ENCODE measurements at regions not wholly inside any gene's neighbourhood (a gene's known extent, or its start where the extent isn't known, plus 50 kb on each side); places are given as distances from the start of the nearest gene placed in this dataset.

DNA sequence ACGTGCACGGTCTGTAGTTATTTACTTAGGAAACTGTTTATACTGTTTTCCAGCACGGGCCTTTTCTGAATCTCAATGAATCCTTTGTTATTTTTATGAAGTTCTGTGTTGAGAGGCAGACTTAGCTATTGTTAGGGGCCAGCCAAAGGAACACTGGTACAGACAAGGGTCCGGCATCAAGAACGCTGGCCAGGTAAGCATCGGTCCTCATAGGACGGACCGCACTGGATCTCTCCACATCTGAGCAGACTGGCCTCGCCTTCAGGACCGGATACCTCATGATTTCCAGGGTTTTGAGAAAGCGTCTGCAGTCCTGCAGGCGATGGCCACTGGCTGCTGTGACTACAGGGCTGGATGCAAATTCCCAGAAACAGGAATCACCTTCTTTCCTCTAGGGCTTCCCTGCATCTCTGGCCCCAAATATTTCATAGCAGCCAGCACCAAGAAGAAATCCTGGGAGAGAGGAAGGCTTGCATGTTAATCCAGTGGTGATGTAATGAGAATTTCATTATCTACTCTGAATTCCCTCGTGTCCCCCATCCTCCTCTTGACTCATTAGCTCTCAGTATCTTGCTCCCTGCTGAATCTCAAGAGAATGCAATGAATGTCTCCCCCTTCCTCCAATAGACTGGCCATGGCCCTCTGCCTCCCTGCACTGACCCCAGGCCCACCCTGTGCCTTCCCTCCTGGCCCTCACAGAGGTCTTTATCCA is 325.4 kb upstream of the NPVF start:
- no peak for DNase-seq (ENCODE audit: low read depth in 2 of 2)

DNA sequence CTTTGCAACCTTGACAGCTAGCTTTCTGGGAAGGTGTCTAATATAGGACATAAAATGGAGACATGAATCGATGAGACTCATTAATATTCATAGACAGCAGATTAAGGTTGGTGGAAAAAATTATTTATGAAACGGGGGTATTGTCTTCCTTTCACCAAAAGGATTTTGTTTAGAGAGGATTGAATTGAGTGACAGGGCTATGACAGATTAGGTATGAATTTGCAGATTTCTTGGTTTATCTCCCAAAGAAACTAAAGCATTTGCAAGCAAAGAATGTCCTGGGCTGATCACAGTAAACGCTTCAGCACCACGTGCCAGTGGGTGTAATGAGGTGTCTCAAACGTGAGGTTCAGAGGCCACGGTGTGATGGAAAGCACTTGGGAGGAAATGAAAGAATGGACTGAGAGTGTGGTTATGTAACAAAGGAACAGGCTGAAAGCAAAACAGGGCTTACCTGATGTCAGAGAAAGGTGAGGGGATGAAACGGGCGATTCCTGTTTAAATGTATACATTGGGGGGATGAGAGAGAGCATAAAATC is 329.2 kb upstream of the NPVF start:
- DNase-seq (ENCODE audit: low read depth in 2 of 2): no peak

DNA sequence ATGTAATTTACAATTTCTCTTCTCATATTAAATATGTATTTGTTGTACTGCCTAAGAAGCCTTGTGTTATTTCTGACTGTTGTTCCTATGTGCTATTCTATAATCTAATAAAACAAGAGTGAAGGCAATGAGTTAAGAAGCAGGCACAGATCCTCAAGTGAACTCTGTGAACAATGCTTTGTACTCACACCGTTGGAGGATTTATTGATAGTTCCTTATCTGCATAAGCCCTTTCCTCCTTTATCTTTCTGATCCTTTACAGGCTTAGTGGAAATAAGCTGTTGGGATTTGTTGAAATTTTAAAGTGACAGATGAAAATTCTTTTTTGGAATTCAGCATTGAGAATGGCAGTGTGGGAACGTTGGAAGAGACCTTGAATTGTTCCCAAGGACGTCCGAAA is 329.6 kb upstream of the NPVF start:
- no peak for DNase-seq (ENCODE audit: low read depth in 2 of 2)

DNA sequence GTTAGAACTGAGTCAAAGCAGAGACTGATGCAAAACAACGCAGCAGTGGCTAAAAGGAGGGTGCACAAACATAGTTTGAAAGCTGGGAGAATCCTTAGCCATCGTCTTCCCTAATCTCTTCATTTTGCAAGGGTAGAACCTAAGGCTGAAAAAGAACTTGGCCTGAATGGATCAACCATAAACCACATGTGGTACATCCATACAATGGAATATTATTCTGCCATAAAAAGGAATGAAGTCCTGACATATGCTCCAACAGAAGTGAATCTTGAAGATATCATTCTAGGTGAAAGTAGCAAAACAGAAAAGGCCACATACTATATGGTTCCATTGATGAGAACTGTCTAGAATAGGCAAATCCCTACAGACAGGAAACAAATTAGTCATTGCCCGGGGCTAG is 330.3 kb upstream of the NPVF start:
- no peak for DNase-seq (ENCODE audit: low read depth in 2 of 2)

DNA sequence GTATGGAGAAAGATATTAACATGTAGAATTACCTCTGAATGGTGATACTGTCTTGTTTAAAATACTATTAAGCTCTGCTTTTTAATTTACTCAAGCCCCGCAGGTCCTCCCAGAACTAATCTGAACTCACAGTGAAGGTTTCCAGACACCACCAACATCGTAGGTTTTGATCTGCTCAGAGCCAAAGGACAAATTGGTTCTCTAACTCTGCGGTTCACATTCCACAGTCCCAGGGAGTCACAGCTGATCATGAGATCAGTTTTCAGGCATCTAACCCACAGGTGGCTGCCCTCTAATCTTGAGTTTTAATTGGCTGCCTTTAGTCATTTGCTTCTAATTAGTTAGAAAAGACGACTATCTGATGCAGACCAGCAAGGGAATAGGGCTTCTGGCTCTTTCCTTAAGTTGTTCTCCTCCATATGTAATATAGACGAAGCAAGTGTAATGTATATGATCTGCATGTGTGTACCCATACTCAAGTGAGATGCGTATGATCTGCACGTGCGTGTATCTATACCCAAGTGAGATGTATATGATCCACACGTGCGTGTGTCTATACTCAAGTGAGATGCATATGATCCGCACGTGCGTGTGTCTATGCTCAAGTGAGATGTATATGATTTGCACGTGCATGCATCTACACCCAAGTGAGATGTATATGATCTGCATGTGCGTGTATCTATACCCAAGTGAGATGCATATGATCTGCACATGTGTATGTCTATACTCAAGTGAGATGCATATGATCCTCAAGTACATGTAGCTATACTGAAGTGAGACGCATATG is 331.5 kb upstream of the NPVF start:
- no peak for DNase-seq (ENCODE audit: low read depth in 2 of 2)

DNA sequence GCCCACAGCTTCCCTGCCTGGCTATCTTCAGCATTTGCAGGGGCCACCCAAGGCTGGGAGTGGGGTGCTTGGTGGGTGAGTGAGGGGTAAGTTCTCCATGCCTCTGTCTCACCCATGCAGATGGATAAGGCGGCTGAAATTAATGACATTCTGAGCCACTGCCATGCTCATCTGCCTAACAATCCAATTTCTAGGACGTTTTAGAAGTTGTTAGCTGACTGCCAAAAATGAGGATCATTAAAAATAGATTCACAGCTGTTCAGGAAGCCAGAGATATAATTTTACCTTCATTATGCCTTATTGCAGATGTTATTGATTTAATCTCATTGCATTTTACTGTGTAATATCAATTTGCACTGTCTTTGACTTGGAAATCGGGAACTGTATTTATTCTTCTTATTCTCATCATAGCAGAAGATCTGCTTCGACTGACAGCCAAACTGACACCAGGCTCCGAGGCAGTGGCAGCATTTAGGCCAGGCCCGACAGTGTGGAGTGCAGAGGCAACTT is 334.4 kb upstream of the NPVF start:
- DNase-seq (ENCODE audit: low read depth in 2 of 2): no peak

DNA sequence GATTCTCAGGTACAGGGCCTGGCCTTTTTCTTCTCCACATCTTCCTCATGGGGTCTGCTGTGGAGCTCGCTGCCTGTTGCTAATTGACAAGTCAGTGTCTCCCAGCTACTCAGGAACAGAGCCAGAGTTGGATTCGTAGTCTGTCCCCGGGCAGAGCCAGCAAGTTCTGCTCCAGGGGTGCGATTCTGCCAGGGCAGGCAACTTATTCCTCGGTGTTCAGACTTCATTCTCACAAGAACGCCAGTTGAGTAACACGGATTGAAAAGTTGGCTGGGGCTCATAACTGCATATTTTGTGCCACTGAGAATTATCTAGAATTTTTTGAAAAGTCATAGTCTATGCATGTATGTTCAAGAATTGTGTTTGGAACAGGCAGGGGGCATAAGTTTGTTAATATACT is 336.7 kb upstream of the NPVF start:
- no peak for DNase-seq (ENCODE audit: low read depth in 2 of 2)

DNA sequence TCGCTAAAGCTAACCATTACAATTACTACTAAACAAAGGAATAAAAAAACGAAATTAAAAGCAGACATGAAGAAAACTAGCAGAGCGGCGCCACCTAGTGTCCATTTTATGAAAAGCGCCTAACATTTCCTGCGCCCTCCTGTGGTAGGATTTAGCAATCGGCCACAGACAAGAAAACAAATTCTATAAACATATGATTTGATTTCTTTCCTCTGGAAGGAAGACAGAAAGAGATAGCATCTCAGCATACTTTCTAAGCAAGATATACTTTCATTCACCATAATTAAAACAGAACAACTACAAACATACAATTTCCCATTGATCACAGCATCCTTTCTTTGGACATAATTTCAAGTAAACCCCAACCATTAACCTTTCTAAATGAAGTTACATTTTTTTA is 337.7 kb upstream of the NPVF start:
- peak; percentile 35 to 38 for DNase-seq (ENCODE audit: low read depth in 2 of 2)

DNA sequence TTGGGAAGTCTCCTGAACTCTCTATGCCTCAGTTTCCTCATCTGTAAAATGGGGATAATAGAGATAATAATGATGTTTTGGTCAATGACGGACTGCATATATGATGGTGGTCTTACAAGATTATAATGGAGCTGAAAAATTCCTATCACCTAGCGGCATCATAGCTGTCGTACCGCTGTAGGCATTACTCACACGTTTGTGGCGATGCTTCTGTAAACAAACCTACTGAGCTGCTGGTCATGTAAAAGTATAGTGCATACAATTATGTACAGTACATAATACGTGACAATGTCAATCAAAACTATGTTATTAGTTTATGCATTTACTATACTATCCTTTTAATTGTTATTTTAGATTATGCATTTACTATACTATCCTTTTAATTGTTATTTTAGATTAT is 339.1 kb upstream of the NPVF start:
- no peak for DNase-seq (ENCODE audit: low read depth in 2 of 2)

DNA sequence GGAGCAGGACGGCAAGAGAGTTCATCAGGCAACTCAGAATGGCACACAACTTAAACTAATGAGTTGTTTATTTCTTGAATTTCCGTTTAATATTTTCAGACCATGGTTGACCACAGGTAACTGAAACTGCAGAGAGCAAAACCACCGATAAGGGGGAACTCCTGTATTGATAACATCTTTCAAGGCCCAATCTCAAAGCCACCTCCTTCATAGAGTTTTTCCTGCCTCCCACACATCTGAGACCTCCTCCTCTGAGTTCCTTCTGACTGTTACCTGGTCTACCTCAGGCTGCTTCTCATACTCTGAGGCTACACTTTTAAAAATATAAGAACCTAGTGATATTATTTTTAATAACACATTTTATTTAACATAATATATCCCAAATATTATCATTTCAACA is 341.5 kb upstream of the NPVF start:
- no peak for DNase-seq (ENCODE audit: low read depth in 2 of 2)

DNA sequence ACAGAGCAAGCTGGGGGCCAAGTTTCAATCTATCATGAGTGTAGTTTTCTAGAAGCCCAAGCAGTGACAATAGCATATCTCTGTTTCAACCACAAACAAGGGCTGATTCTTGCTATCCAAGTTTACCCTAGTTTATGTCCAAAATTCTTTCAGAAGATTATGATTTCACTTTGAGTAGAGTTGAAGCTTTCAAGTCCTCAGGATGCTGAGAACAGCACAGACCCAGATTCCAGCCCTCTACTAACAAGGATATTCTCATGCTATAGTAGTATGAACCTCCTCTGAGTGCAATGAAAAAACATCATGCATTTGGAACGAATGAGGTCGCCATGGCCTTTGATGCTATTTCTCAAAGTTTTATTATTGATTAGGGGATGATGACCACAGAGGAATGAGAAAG is 344.1 kb upstream of the NPVF start:
- no peak for DNase-seq (ENCODE audit: low read depth in 2 of 2)

DNA sequence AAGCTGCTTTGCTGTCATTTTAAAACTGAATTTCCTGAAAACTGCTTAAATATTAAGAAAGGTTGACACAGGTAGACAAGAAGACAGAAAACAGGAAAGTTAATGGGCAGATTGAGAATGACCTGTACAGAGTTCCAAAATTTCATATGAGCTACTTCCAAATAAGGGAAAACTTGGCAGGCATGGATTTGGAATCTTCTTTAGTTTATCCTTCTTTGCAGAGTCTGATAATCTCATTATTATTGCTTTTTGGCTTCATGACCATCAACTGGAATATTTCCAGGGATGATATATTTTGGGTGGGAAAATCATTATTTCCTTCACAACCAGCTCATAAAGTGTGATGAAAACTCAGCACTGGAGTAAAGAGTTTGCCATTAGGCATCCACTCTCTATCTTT is 346.5 kb upstream of the NPVF start:
- DNase-seq (ENCODE audit: low read depth in 2 of 2): no peak

DNA sequence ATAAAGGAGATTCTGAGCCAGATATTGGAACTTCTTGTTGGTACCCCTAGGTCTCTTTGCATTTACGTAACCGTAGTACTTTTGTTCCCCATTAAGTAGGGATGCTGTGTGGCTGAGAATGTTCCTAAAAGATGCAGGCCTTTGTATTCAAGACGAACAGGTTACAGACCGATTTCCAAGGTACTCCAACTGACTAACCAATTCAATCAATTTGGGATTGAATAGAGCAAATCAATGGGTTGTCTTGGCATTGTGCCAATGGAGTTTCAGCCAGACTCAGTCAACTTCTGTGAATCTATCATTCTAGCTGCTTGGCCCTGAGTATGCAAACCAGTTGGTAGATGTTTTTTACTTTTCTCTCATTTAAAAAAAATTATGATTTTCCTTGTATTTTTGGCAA is 347.3 kb upstream of the NPVF start:
- DNase-seq (ENCODE audit: low read depth in 2 of 2): no peak

DNA sequence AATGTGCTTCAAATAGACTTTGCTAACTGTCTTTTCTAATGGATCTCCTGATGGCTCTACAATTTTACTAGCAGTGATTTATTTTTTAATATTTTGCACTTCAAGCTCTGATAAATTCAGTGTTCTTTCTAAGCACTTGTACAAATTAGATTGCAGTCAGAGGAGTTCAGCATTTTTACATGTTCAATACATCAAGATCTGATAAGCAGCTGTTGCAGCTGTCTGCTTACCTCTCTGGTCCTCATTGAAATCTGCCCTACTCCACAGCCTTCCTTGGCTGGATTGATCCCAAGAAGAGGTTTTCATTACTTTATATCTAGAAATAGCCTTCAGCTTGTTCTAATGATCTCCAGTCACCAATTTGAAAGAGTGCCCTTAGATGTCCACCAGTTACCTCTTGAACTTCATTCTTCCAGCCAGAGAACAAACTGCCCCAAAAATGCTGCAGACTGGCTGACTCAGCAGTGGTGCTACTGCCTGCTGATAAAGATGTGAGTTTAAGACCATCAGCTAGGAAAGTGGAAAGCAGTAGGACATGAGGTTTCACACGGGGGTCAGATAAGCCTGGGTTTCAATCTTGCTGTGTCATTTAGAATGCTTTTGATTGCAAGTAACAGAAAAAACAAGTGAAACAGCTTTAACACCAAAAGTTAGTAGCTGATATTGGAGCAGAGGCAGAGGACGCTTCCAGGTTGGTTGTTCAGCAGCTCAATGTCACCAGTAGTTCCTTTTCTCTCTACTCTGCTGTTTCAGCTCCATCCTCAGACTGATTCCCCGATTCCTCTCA is 350.9 kb upstream of the NPVF start:
- no peak for DNase-seq (ENCODE audit: low read depth in 2 of 2)

DNA sequence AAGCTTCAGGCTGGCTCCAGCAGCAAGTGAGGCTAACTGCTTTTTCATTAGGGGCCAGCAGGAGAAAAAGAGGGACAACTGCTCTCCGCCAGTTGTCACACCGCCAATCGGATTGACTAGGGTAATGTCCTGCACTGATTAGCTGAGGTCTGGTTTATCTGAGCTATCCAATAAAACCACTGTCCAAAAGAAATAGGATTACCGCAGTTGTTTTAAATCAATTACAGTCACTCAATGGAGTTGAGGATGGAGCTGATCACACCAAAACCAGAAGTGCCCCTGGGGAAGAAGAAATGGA is 351.4 kb upstream of the NPVF start:
- DNase-seq (ENCODE audit: low read depth in 2 of 2): no peak

DNA sequence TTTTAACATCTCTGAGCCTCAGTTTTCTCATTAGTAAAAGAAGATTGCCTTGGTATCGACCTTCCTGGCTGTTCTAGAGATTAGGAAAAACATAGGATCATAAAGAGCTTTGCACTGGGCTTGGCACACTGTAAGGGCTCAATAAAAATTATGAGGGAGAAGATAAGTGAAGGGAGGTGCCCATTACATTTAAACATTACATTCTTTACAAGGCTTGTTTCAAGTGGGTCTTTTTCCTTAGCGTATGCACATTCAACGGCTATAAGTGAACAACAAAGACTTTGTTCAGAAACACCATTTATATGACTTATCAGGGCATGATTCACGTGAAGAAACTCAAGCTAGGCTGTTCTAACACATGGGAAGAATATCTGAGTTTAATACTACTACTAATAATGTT is 351.9 kb upstream of the NPVF start:
- no peak for DNase-seq (ENCODE audit: low read depth in 2 of 2)

DNA sequence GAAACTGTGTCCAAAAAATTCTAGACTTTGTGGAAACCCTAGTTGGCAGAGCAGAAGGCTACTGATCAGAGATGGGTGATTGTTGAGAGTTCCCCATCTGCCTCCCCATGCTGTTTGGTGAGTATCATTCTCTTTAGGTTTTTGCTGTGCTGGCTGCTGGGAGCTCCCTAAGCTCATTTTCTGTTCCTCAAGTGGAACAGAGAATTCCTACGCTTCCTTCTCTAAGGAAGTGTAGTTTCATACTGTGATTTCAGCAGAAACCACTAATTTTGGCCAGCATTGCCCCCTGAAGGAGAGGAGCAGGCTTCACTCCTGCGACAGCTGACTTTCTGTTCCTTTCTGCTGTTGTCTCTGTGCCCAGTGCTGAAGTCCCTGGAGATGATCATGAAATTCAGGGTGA is 355.3 kb upstream of the NPVF start:
- DNase-seq (ENCODE audit: low read depth in 2 of 2): no peak

DNA sequence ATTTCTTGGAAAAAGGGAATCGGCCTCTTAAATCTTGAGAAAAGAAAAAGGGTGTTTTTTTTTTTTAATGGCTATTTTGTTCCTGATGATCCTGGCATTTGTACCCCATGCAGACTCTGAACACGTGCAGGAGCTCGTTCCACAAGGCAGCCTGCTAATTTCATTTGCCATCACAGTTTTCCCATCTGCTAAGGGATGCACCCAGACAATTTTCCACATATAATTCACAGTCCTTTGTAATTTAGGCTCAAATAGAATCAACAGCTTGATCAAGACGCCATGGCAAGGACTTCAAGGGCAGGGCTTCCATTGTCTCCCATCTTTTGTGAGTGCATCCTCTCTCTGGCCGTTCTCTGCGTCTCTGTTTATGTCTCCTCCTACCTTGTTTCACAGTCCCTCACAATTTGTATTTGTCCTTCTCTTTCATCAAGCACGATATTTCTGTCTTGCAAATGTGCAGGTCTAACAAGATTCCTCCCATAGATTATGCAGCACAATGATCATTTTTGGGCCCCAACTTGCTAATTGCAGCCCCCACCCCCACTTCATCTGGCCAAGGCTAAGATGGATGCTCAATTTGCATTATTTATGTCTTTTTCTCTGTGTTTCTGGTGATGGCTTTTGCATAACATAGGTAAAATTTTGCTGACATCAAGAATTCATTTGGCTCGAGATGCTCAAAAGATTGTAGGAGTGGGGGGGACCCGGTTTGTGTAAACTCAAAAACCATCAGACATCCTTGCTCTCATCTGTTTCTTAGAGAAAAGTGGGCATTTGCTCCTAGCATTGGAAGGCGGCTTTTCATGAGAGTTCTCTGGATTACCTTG is 356.0 kb upstream of the NPVF start:
- no peak for DNase-seq (ENCODE audit: low read depth in 2 of 2)

DNA sequence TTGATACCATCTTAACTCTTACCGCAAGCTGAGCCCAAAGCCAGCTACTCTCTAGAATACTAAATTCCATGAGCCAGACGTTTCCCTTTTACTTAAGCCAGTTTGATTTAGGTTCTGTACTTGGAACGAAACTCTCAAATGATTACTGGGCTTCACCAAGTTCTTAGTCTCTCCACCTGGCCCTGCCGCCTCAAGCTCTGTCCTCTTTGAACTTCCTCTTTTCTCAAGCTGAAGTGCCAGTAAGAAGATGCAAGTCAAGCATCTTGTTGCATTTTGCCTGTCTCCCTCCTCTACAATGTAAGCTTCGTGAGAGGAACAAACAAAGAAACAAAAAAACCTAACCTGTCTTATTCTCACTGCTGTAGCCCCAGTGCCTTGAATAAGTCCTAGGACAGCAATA is 358.2 kb upstream of the NPVF start:
- no peak for DNase-seq (ENCODE audit: low read depth in 2 of 2)

DNA sequence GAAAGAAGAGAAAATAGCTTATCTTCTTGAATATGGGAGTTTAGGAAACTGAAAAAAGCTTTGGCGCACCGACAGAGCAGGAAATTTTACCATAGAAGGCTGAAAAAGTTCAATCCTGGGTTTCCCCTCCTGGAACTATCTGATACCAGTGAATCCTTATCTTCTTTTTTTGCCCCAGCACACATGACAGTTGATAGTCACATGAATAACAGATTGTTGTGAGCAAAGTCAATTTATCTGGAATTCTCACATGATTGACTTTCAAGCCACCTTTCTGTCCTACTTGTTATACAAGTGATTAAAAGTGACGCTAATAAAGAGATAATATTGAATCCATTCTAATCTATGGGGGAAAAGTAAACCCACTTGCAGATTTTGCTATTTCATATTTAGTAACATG is 365.8 kb upstream of the NPVF start:
- DNase-seq (ENCODE audit: low read depth in 2 of 2): no peak

DNA sequence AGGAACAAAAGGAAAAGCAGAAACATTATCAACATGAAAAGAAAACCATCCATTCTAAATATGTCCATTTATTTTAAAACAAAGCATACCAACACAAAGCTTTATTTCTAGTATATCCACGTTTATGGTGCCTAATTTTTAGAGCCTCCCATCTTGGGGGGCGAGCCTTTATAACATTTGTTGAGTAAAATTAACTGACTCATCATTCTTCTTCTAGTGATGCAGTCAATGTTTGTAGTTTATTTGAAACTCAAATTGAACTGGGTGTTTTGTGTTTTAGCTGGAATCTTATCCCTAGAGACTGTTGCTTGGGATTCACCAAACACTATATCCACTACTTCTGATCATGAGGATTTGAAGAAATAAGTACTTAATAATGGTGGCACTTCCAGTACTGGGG is 366.4 kb upstream of the NPVF start:
- DNase-seq (ENCODE audit: low read depth in 2 of 2): no peak

DNA sequence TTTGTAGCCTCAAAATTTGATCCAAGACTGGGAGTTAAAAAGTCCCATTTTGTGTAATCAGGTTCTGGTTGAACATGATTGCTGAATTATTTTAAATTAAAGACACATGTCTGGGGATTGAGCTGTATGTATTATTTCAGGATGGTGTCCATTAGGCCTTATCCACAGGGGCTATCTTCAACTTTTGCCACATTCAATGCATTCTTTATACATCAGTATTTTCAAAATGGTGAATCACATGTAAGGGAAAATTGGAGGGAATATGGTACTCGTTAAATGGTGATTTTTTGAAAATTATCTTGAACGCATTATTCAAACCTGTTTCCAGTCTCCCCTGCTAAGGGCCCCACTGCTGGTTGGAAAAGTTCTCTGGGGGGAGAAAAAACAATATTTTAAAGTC is 367.7 kb upstream of the NPVF start:
- DNase-seq (ENCODE audit: low read depth in 2 of 2): no peak

Data from stimulated activated CD8-positive, alpha-beta memory T cell treated with anti-CD3 and anti-CD28 coated beads, Interleukin-7, amount 100 ng/mL, for 1 hour (primary cell).